Neuronal stem cell (in vitro differentiated cells): ENCODE measurements at regions not wholly inside any gene's neighbourhood (a gene's known extent, or its start where the extent isn't known, plus 50 kb on each side); places are given as distances from the start of the nearest gene placed in this dataset.

Source experiments
- DNase-seq: peaks from one replicate; pipeline ENCODE4 v3.0.0-alpha.2; 2013; ENCODE audit warnings: low spot score
- H2AFZ ChIP-seq: one replicate; pipeline ENCODE4 v1.6.1; 2013; ENCODE audit warnings: mild to moderate bottlenecking, low read length, inconsistent platforms
- H2AK5ac ChIP-seq: 2 replicates; pipeline ENCODE4 v1.6.1; 2013; ENCODE audit warnings: low read depth, mild to moderate bottlenecking, inconsistent platforms, low read length, moderate library complexity, mixed read lengths
- H2BK120ac ChIP-seq: 2 replicates; pipeline ENCODE4 v1.6.1; 2013; ENCODE audit warnings: low read depth, mild to moderate bottlenecking, inconsistent platforms, low read length, moderate library complexity, mixed read lengths
- H2BK12ac ChIP-seq: one replicate; pipeline ENCODE4 v1.6.1; 2013; ENCODE audit warnings: low read length, inconsistent platforms
- H2BK15ac ChIP-seq: 2 replicates; pipeline ENCODE4 v1.6.1; 2013; ENCODE audit warnings: mild to moderate bottlenecking, low read length, inconsistent platforms, mixed read lengths
- H2BK5ac ChIP-seq: one replicate; pipeline ENCODE4 v1.6.1; 2013; ENCODE audit warnings: inconsistent platforms, mild to moderate bottlenecking, low read length, moderate library complexity
- H3K14ac ChIP-seq: one replicate; pipeline ENCODE4 v1.6.1; 2013; ENCODE audit warnings: low read length, inconsistent platforms
- H3K18ac ChIP-seq: 2 replicates; pipeline ENCODE4 v1.6.1; 2013; ENCODE audit warnings: low read length, inconsistent platforms
- H3K23ac ChIP-seq: 2 replicates; pipeline ENCODE4 v1.6.1; 2013; ENCODE audit warnings: low read depth, mild to moderate bottlenecking, mixed read lengths, low read length, inconsistent platforms; ENCODE audit not compliant: poor library complexity
- H3K27ac ChIP-seq: replicated peaks from 3 replicates; pipeline ENCODE4 v1.5.1; 2013; ENCODE audit warnings: low read length, inconsistent platforms
- H3K27me3 ChIP-seq, 3 experiments: 2 replicates each; pipeline ENCODE4 v1.6.1; 2013; ENCODE audit warnings: low read length in 3 of 3, mild to moderate bottlenecking in 2 of 3, inconsistent platforms in 1 of 3, low read depth in 1 of 3, mixed read lengths in 1 of 3, moderate library complexity in 1 of 3; ENCODE audit not compliant: control insufficient read depth in 3 of 3, insufficient read depth in 3 of 3
- H3K36me3 ChIP-seq, 2 donors: replicated peaks in 1 of 2; 2 replicates each; pipeline ENCODE4 v1.6.1; 2013; ENCODE audit warnings: low read length in 2 of 2; ENCODE audit not compliant: control insufficient read depth in 2 of 2, insufficient read depth in 2 of 2
- H3K4ac ChIP-seq: 2 replicates; pipeline ENCODE4 v1.6.1; 2013; ENCODE audit warnings: inconsistent platforms, mild to moderate bottlenecking, low read length, moderate library complexity
- H3K4me1 ChIP-seq, 2 donors: 1 replicate in 1 of 2; 2 replicates in 1 of 2; pipeline ENCODE4 v1.6.1; 2013; ENCODE audit warnings: low read length in 2 of 2, low read depth in 1 of 2; ENCODE audit not compliant: control insufficient read depth in 2 of 2, insufficient read depth in 1 of 2
- H3K4me2 ChIP-seq: one replicate; pipeline ENCODE4 v1.6.1; 2013; ENCODE audit warnings: mild to moderate bottlenecking, low read length, inconsistent platforms; ENCODE audit not compliant: insufficient read depth, poor library complexity, severe bottlenecking
- H3K4me3 ChIP-seq, 2 donors: 2 replicates each; pipeline ENCODE4 v1.5.1; 2013; ENCODE audit warnings: low read length in 2 of 2, mild to moderate bottlenecking in 2 of 2, inconsistent platforms in 1 of 2, moderate library complexity in 1 of 2
- H3K79me1 ChIP-seq: one replicate; pipeline ENCODE4 v1.6.1; 2013; ENCODE audit warnings: low read depth, mild to moderate bottlenecking, inconsistent platforms, low read length, moderate library complexity
- H3K9ac ChIP-seq: one replicate; pipeline ENCODE4 v1.6.1; 2013; ENCODE audit warnings: mild to moderate bottlenecking, low read depth, low read length, inconsistent platforms; ENCODE audit not compliant: poor library complexity
- H3K9me3 ChIP-seq, 2 donors: replicated peaks in 1 of 2; 2 replicates each; pipeline versions ENCODE3 to v1.6.1; 2013; ENCODE audit warnings: low read length in 2 of 2, mild to moderate bottlenecking in 2 of 2, inconsistent platforms in 1 of 2, low read depth in 1 of 2, mixed read lengths in 1 of 2, moderate library complexity in 1 of 2; ENCODE audit not compliant: control insufficient read depth in 2 of 2, insufficient read depth in 1 of 2
- H4K8ac ChIP-seq: one replicate; pipeline ENCODE4 v1.6.1; 2013; ENCODE audit warnings: low read depth, mild to moderate bottlenecking, inconsistent platforms, low read length, moderate library complexity
- H4K91ac ChIP-seq: one replicate; pipeline ENCODE4 v1.6.1; 2013; ENCODE audit warnings: low read length, low read depth, mild to moderate bottlenecking, inconsistent platforms; ENCODE audit not compliant: poor library complexity
- WGBS, 2 donors: extraction: QIAGEN DNeasy Blood & Tissue Kit; methylation state at CpG; one replicate each; pipeline ENCODE4 v1.1.7; 2013; ENCODE audit warnings: missing lambda C conversion rate in 2 of 2, mixed read lengths in 1 of 2; ENCODE audit not compliant: insufficient read length in 2 of 2, insufficient replicate concordance in 1 of 2; ENCODE audit errors: extremely low coverage in 2 of 2; 5-methylcytosine and 5-hydroxymethylcytosine counted together

DNA sequence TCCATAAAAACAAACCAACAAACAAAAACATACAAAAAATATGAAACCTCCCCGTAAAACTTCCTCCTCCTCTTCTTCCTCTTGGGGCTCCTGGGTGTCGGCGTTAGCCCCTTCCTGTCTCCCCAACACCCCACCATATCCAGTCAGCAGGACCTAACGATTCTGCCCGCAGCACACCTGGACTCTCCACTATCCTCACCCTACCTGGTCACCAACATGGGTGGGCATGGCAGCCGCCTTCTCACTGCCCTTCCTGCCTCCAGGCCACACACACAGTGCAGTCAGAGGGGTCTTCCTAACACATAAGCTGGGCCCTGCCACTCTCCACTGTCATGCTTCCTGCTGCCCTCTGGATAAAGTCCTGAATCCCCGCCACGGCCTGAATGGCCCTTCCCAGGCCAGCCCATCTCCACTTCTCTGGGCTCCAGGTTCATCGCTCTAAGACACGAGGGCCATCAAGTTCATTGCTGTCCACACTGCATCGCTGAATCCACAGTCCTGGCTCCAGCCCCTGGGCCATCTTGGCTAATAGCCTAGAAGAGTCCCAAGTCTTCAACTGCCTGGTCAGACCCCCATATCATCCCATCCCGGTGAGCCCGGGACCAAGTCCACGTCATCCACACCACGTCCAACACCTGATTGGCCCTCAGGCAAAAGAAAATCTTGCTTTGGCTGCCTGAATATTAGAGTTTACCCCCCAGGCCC lies 76.2 kb downstream of the IGLL1 start:
- H2BK15ac ChIP-seq, result no peak overlapping the region
- no peak overlapping the region for H2BK12ac ChIP-seq
- H3K9ac ChIP-seq, result no peak overlapping the region
- H3K4ac ChIP-seq, result no peak overlapping the region
- no peak overlapping the region for H4K91ac ChIP-seq
- H4K8ac ChIP-seq, result no peak overlapping the region
- peaks cover 0 to 2% (median 1%) of the 10 kb centered on the region in 3 experiments for H3K27me3 ChIP-seq
- no CpG with 5 or more reads among the region's 15 CpGs for WGBS, 2 donors
- no peak overlapping the region for H3K23ac ChIP-seq
- H3K4me3 ChIP-seq, result no peak overlapping the region
- H3K36me3 ChIP-seq, result no peaks in the 10 kb centered on the region
- H3K4me2 ChIP-seq, result no peak overlapping the region
- H3K14ac ChIP-seq, result no peak overlapping the region
- H2AFZ ChIP-seq, result no peak overlapping the region
- no peak overlapping the region for H2AK5ac ChIP-seq
- H2BK5ac ChIP-seq, result no peak overlapping the region
- H3K79me1 ChIP-seq, result peaks cover 2% of the 10 kb centered on the region
- H3K27ac ChIP-seq, result no peak overlapping the region
- DNase-seq, result no peak
- no peaks in the 10 kb centered on the region for H3K9me3 ChIP-seq
- no peak overlapping the region for H2BK120ac ChIP-seq
- peak overlapping the region; percentile 44 for H3K18ac ChIP-seq
- peaks cover 0 to 7% of the 10 kb centered on the region in 2 donors for H3K4me1 ChIP-seq

- no peak overlapping the region for H2BK5ac ChIP-seq
- H2AK5ac ChIP-seq, result peak overlapping the region; percentile 86
- no peak overlapping the region for H3K9ac ChIP-seq
- H3K4ac ChIP-seq, result peak overlapping the region; percentile 12
- H3K4me3 ChIP-seq, result no peak overlapping the region
- H4K8ac ChIP-seq, result no peak overlapping the region
- no peak overlapping the region for H4K91ac ChIP-seq
- H3K23ac ChIP-seq, result peak overlapping the region; percentile 57
- H3K4me1 ChIP-seq, result peaks cover 0 to 7% of the 10 kb centered on the region in 2 donors
- H2BK15ac ChIP-seq, result no peak overlapping the region
- no peaks in the 10 kb centered on the region for H3K36me3 ChIP-seq
- no peak overlapping the region for H3K27ac ChIP-seq
- H3K9me3 ChIP-seq, result no peaks in the 10 kb centered on the region
- peak overlapping the region; percentile 63 for H2BK120ac ChIP-seq
- peak overlapping the region; percentile 64 for H3K14ac ChIP-seq
- H3K18ac ChIP-seq, result peak overlapping the region; percentile 84
- H3K79me1 ChIP-seq, result peaks cover 2% of the 10 kb centered on the region
- H2AFZ ChIP-seq, result no peak overlapping the region
- H3K4me2 ChIP-seq, result no peak overlapping the region
- peaks cover 0 to 2% (median 1%) of the 10 kb centered on the region in 3 experiments for H3K27me3 ChIP-seq
- DNase-seq, result no peak
- no CpG with 5 or more reads among the region's 5 CpGs for WGBS, 2 donors
- H2BK12ac ChIP-seq, result no peak overlapping the region
Observed at GRCh38 chr22:23503142-23503541, 76.9 kb downstream of the IGLL1 start.

GRCh38 chr22:23501708-23502107 lies 78.4 kb downstream of the IGLL1 start:
- no peaks in the 10 kb centered on the region for H3K79me1 ChIP-seq
- no peaks in the 10 kb centered on the region for H3K9me3 ChIP-seq
- no peak overlapping the region for H2BK5ac ChIP-seq
- no peak overlapping the region for H4K91ac ChIP-seq
- WGBS, 2 donors, result no CpG with 5 or more reads among the region's 12 CpGs
- no peak overlapping the region for H3K4me3 ChIP-seq
- no peak overlapping the region for H2AFZ ChIP-seq
- peak overlapping the region; percentile 71 for H3K23ac ChIP-seq
- H3K14ac ChIP-seq, result no peak overlapping the region
- H2BK15ac ChIP-seq, result no peak overlapping the region
- no peak for DNase-seq
- H3K18ac ChIP-seq, result peak overlapping the region; percentile 62
- H3K9ac ChIP-seq, result no peak overlapping the region
- no peak overlapping the region for H2BK120ac ChIP-seq
- H3K4me1 ChIP-seq, result peaks cover 0 to 7% of the 10 kb centered on the region in 2 donors
- H3K27ac ChIP-seq, result no peak overlapping the region
- no peak overlapping the region for H4K8ac ChIP-seq
- H2AK5ac ChIP-seq, result no peak overlapping the region
- no peak overlapping the region for H3K4ac ChIP-seq
- no peak overlapping the region for H2BK12ac ChIP-seq
- no peak overlapping the region for H3K4me2 ChIP-seq
- peaks cover 0 to 2% (median 1%) of the 10 kb centered on the region in 3 experiments for H3K27me3 ChIP-seq
- H3K36me3 ChIP-seq, result no peaks in the 10 kb centered on the region

DNA sequence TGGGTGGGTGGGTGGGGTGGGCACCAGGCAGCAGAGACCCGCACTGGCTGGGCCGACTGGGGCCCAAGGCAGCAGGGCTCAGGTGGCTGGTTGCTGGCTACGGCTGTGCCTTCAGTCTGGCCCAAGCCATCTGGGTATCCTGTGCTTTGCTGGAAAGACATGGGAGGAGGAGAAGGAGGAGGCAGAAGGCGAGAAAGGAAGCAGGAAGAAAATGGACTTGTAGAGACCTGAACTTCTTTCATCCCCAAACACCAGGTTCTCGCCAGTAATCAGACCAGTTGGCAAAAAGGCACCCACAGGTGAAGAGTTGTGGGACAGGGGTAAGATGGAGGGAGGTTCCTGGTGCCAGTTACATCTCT lies 78.8 kb downstream of the IGLL1 start:
- Histone ChIP-seq H3K4me3 (no peak overlapping the region), H3K18ac (no peak overlapping the region), H3K23ac (no peak overlapping the region), H4K91ac (no peak overlapping the region), H3K9me3 (no peaks in the 10 kb centered on the region), H3K27me3 (peaks cover 0 to 2% (median 1%) of the 10 kb centered on the region in 3 experiments), H2BK12ac (no peak overlapping the region), H3K4ac (no peak overlapping the region), H3K79me1 (no peaks in the 10 kb centered on the region), H3K4me1 (peaks cover 0 to 7% of the 10 kb centered on the region in 2 donors), H4K8ac (no peak overlapping the region), H2BK15ac (no peak overlapping the region), H3K36me3 (no peaks in the 10 kb centered on the region), H3K27ac (no peak overlapping the region), H3K9ac (no peak overlapping the region), H2AK5ac (no peak overlapping the region), H2AFZ (no peak overlapping the region), H2BK120ac (no peak overlapping the region), H3K4me2 (no peak overlapping the region), H2BK5ac (no peak overlapping the region), H3K14ac (no peak overlapping the region)
- WGBS, 2 donors, result no CpG with 5 or more reads among the region's 5 CpGs
- no peak for DNase-seq
